Right lobe of liver (tissue), 4 donors: ENCODE measurements at regions not wholly inside any gene's neighbourhood (a gene's known extent, or its start where the extent isn't known, plus 50 kb on each side); places are given as distances from the start of the nearest gene placed in this dataset.

ENCODE experiments used
- CTCF ChIP-seq, 4 donors: fragments of 200-600 bp in 3 of 4; fragments of 450-650 bp in 1 of 4; IDR thresholded peaks; one replicate each; pipeline versions ENCODE4 v1.5.1 to v1.8.0; 2016 to 2022; ENCODE audit warnings: antibody characterized with exemption in 4 of 4, mild to moderate bottlenecking in 2 of 4
- POLR2A ChIP-seq: fragments of 450-650 bp; IDR thresholded peaks from one replicate; pipeline ENCODE4 v1.6.1; 2017; ENCODE audit warnings: antibody characterized with exemption, mild to moderate bottlenecking
- donor health status: DM: no; HTN: no; CAD: no.
- donor health status: DM: no; HTN: no; CAD: no.
- donor health status: DM: no; HTN: yes; CAD: no.

GRCh38 chr6:50128420-50129005 lies 78.8 kb upstream of the DEFB112 start:
- peak; percentile 34 to 60 (median 50) for TF ChIP-seq CTCF (IDR thresholded peaks at IDR 0.05)
- TF ChIP-seq POLR2A, result no peak
